Peyer's patch (tissue), 4 donors: ENCODE measurements at regions not wholly inside any gene's neighbourhood (a gene's known extent, or its start where the extent isn't known, plus 50 kb on each side); places are given as distances from the start of the nearest gene placed in this dataset.

Source experiments
- POLR2A ChIP-seq, 2 donors: fragments of 450-650 bp; IDR thresholded peaks; one replicate each; pipeline ENCODE4 v1.5.1; 2017; ENCODE audit warnings: antibody characterized with exemption in 2 of 2, mild to moderate bottlenecking in 2 of 2, moderate library complexity in 2 of 2
- TF ChIP-seq, protein P1 (sequence below), 6 experiments: fragments of 450-650 bp in 4 of 6; fragments of 200-600 bp in 2 of 6; sonication (generic) in 1 of 6; IDR thresholded peaks; one replicate each; pipeline ENCODE4 v1.5.1; 2017 to 2019; ENCODE audit warnings: antibody characterized with exemption in 6 of 6, mild to moderate bottlenecking in 3 of 6, moderate library complexity in 1 of 6

DNA sequence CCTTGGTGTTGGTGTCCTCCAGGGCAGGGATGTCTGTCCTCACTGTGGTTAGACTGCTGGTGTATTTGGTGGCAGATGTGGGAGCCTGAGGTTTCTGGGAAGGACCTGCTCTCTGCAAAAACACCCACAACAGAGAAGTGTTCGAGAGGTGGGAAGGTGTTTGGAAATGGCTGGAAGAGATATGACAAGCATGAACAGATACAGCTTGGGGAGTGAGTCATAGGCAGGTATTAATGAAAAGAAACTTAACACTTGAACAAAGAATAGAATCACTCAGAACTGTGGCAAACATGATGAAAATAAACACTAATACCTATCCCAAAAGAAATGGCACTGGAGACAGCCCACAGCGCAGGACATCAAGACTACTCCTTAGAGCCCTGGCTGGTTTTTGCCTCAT, 192.4 kb upstream of the RORA start:
- TF ChIP-seq, protein P1, sequence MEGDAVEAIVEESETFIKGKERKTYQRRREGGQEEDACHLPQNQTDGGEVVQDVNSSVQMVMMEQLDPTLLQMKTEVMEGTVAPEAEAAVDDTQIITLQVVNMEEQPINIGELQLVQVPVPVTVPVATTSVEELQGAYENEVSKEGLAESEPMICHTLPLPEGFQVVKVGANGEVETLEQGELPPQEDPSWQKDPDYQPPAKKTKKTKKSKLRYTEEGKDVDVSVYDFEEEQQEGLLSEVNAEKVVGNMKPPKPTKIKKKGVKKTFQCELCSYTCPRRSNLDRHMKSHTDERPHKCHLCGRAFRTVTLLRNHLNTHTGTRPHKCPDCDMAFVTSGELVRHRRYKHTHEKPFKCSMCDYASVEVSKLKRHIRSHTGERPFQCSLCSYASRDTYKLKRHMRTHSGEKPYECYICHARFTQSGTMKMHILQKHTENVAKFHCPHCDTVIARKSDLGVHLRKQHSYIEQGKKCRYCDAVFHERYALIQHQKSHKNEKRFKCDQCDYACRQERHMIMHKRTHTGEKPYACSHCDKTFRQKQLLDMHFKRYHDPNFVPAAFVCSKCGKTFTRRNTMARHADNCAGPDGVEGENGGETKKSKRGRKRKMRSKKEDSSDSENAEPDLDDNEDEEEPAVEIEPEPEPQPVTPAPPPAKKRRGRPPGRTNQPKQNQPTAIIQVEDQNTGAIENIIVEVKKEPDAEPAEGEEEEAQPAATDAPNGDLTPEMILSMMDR (IDR thresholded peaks at IDR 0.05): no peak
- no peak for TF ChIP-seq POLR2A (IDR thresholded peaks at IDR 0.05)
